H9 (cell line): ENCODE measurements at regions not wholly inside any gene's neighbourhood (a gene's known extent, or its start where the extent isn't known, plus 50 kb on each side); places are given as distances from the start of the nearest gene placed in this dataset.

Experiments used
- DNase-seq: peaks from one replicate; pipeline ENCODE4 v3.0.0-alpha.2; 2017
- H2AFZ ChIP-seq: one replicate; pipeline ENCODE4 v1.6.1; 2013; ENCODE audit warnings: mild to moderate bottlenecking, low read length, control low read depth, moderate library complexity
- H2AK5ac ChIP-seq: 2 replicates; pipeline ENCODE4 v1.6.1; 2013; ENCODE audit warnings: low read length, control low read depth, mixed read lengths; ENCODE audit not compliant: insufficient read length
- H2BK120ac ChIP-seq: one replicate; pipeline ENCODE4 v1.6.1; 2013; ENCODE audit warnings: low read depth, mild to moderate bottlenecking, low read length, control low read depth, inconsistent platforms; ENCODE audit not compliant: poor library complexity, severe bottlenecking
- H2BK12ac ChIP-seq: 2 replicates; pipeline ENCODE4 v1.6.1; 2013; ENCODE audit warnings: low read length, control low read depth, mixed read lengths, low read depth; ENCODE audit not compliant: insufficient read length
- H2BK15ac ChIP-seq: 2 replicates; pipeline ENCODE4 v1.6.1; 2013; ENCODE audit warnings: low read depth, low read length, control low read depth
- H2BK20ac ChIP-seq: one replicate; pipeline ENCODE4 v1.6.1; 2013; ENCODE audit warnings: low read depth, mild to moderate bottlenecking, low read length, control low read depth, inconsistent platforms; ENCODE audit not compliant: poor library complexity, severe bottlenecking
- H2BK5ac ChIP-seq: 2 replicates; pipeline ENCODE4 v1.6.1; 2013; ENCODE audit warnings: low read length, control low read depth, mixed read lengths; ENCODE audit not compliant: insufficient read length
- H3K14ac ChIP-seq: 2 replicates; pipeline ENCODE4 v1.6.1; 2013; ENCODE audit warnings: low read length, control low read depth; ENCODE audit not compliant: insufficient read depth
- H3K18ac ChIP-seq: 2 replicates; pipeline ENCODE4 v1.6.1; 2013; ENCODE audit warnings: low read depth, mild to moderate bottlenecking, mixed read lengths, low read length, control low read depth; ENCODE audit not compliant: insufficient read length
- H3K23ac ChIP-seq: 2 replicates; pipeline ENCODE4 v1.6.1; 2013; ENCODE audit warnings: low read length, control low read depth, mixed read lengths, low read depth; ENCODE audit not compliant: insufficient read length
- H3K23me2 ChIP-seq: 2 replicates; pipeline ENCODE4 v1.6.1; 2013; ENCODE audit warnings: low read depth, mild to moderate bottlenecking, mixed read lengths, low read length, control low read depth; ENCODE audit not compliant: insufficient read length, poor library complexity, severe bottlenecking
- H3K27ac ChIP-seq: 2 replicates; pipeline ENCODE4 v1.5.1; 2013; ENCODE audit warnings: low read length, control low read depth, mixed read lengths, low read depth; ENCODE audit not compliant: insufficient read length
- H3K27me3 ChIP-seq: 2 replicates; pipeline ENCODE4 v1.6.1; 2013; ENCODE audit warnings: low read length, control low read depth, inconsistent platforms; ENCODE audit not compliant: insufficient read depth
- H3K4ac ChIP-seq: 2 replicates; pipeline ENCODE4 v1.6.1; 2013; ENCODE audit warnings: low read depth, mild to moderate bottlenecking, control low read depth, inconsistent platforms, low read length, moderate library complexity
- H3K4me1 ChIP-seq: 2 replicates; pipeline ENCODE4 v1.6.1; 2013; ENCODE audit warnings: low read length, control low read depth, inconsistent platforms; ENCODE audit not compliant: insufficient read depth
- H3K4me2 ChIP-seq: 2 replicates; pipeline ENCODE4 v1.6.1; 2013; ENCODE audit warnings: low read length, control low read depth, mixed read lengths; ENCODE audit not compliant: insufficient read length, insufficient read depth
- H3K56ac ChIP-seq: 2 replicates; pipeline ENCODE4 v1.6.1; 2013; ENCODE audit warnings: low read depth, mild to moderate bottlenecking, mixed read lengths, low read length, control low read depth; ENCODE audit not compliant: insufficient read length
- H3K79me1 ChIP-seq: 2 replicates; pipeline ENCODE4 v1.6.1; 2013; ENCODE audit warnings: low read depth, mild to moderate bottlenecking, moderate library complexity, low read length, control low read depth, inconsistent platforms; ENCODE audit not compliant: insufficient read depth, poor library complexity, severe bottlenecking
- H3K79me2 ChIP-seq: 2 replicates; pipeline ENCODE4 v1.6.1; 2013; ENCODE audit warnings: low read length, control low read depth, inconsistent platforms; ENCODE audit not compliant: insufficient read depth
- H3K9ac ChIP-seq: 2 replicates; pipeline ENCODE4 v1.6.1; 2013; ENCODE audit warnings: low read length, control low read depth, mixed read lengths; ENCODE audit not compliant: insufficient read length; ENCODE audit errors: extremely low read depth
- H3K9me3 ChIP-seq: one replicate; pipeline ENCODE4 v1.6.1; 2013; ENCODE audit warnings: low read depth, low read length, inconsistent platforms; ENCODE audit not compliant: control insufficient read depth
- H3T11ph ChIP-seq: one replicate; pipeline ENCODE4 v1.6.1; 2013; ENCODE audit warnings: mild to moderate bottlenecking, low read length, control low read depth, inconsistent platforms
- H4K20me1 ChIP-seq: one replicate; pipeline ENCODE4 v1.6.1; 2013; ENCODE audit not compliant: control insufficient read depth, insufficient read length, insufficient read depth
- H4K5ac ChIP-seq: 2 replicates; pipeline ENCODE4 v1.6.1; 2013; ENCODE audit warnings: low read depth, mild to moderate bottlenecking, mixed read lengths, low read length, control low read depth; ENCODE audit not compliant: insufficient read length
- H4K8ac ChIP-seq: replicated peaks from 2 replicates; pipeline ENCODE4 v1.6.1; 2013; ENCODE audit warnings: low read length, control low read depth, mixed read lengths, low read depth; ENCODE audit not compliant: insufficient read length
- H4K91ac ChIP-seq: 2 replicates; pipeline ENCODE4 v1.6.1; 2013; ENCODE audit warnings: low read depth, mild to moderate bottlenecking, moderate library complexity, mixed read lengths, low read length, control low read depth; ENCODE audit not compliant: insufficient read length
- H3K27ac Mint-ChIP-seq, 3 experiments: 2 replicates in 2 of 3; 3 replicates in 1 of 3; pipeline ENCODE4 v1.8.0; 2020 to 2021; ENCODE audit warnings: mixed read lengths in 3 of 3, mild to moderate bottlenecking in 1 of 3, moderate library complexity in 1 of 3
- H3K27me3 Mint-ChIP-seq: 2 replicates; pipeline ENCODE4 v1.8.0; 2021; ENCODE audit warnings: low read depth, mild to moderate bottlenecking, moderate library complexity, mixed read lengths
- H3K36me3 Mint-ChIP-seq, 3 experiments: 2 replicates in 2 of 3; 3 replicates in 1 of 3; pipeline ENCODE4 v1.8.0; 2020 to 2021; ENCODE audit warnings: low read depth in 3 of 3, mixed read lengths in 3 of 3; ENCODE audit not compliant: insufficient read depth in 1 of 3
- H3K4me1 Mint-ChIP-seq, 2 experiments: 2 replicates each; pipeline ENCODE4 v1.8.0; 2020; ENCODE audit warnings: mixed read lengths in 2 of 2
- H3K4me3 Mint-ChIP-seq, 2 experiments: 2 replicates in 1 of 2; 3 replicates in 1 of 2; pipeline ENCODE4 v1.8.0; 2020 to 2021; ENCODE audit warnings: mild to moderate bottlenecking in 2 of 2, mixed read lengths in 2 of 2, moderate library complexity in 1 of 2
- H3K9me3 Mint-ChIP-seq, 2 experiments: 2 replicates in 1 of 2; 3 replicates in 1 of 2; pipeline ENCODE4 v1.8.0; 2020; ENCODE audit warnings: mild to moderate bottlenecking in 2 of 2, mixed read lengths in 2 of 2, moderate library complexity in 1 of 2
- WGBS: extraction: QIAGEN DNeasy Blood & Tissue Kit; methylation state at CpG from one replicate; pipeline ENCODE4 v1.1.7; 2013; ENCODE audit warnings: missing lambda C conversion rate, low lambda C conversion rate, mixed read lengths; ENCODE audit not compliant: insufficient read length; ENCODE audit errors: extremely low coverage; 5-methylcytosine and 5-hydroxymethylcytosine counted together
- TF ChIP-seq, protein P1 (sequence below): fragments of 200-600 bp; sonication (generic); conservative IDR thresholded peaks from 3 replicates; pipeline ENCODE4 v1.8.0; 2021; ENCODE audit warnings: antibody characterized with exemption, mild to moderate bottlenecking

DNA sequence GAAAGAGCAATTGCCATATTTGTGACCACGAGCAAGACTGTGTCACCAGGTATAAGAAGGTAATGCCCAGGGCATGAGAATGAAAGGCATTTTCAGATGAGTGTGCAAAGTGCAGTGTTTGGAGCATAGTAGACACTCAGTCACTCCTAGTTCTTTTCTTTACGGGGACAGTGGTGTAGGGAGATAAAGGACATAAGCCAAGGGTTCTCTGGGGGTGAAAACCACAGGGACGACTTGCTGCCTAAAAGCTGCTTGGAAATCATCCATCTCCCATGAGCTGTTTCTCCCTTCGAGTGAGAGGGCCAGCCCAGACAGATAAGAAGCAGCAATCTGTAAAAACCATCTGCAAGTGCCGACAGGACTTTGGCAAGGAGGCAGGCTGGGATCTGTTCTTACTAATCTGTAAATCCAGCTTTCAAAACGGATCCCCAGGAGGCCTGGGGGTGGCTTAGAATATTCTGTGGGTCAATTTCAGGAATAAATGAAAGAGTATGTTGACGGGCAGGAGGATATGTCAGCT, 221.6 kb downstream of the LPIN1 start:
- H2BK20ac ChIP-seq: no peak overlapping the region
- whole genome bisulfite sequencing: no CpG with 5 or more reads among the region's 7 CpGs

More for the DNA sequence above, 221.6 kb downstream of the LPIN1 start:
- Mint-ChIP-seq H3K4me1 (no peaks in the 10 kb centered on the region), H3K4me3 (no peak overlapping the region), H3K27me3 (no peaks in the 10 kb centered on the region), H3K9me3 (no peaks in the 10 kb centered on the region; a peak in 1 of 5 replicates), H3K27ac (no peak overlapping the region), H3K36me3 (no peaks in the 10 kb centered on the region; a peak in 1 of 7 replicates)
- no peak overlapping the region for H3K4me2 ChIP-seq
- H2BK5ac ChIP-seq: no peak overlapping the region
- H3T11ph ChIP-seq: no peak overlapping the region
- H3K27me3 ChIP-seq: no peaks in the 10 kb centered on the region
- H4K20me1 ChIP-seq: no peaks in the 10 kb centered on the region
- no peak overlapping the region for H4K5ac ChIP-seq
- no peak overlapping the region for H2BK120ac ChIP-seq
- TF ChIP-seq, protein P1, sequence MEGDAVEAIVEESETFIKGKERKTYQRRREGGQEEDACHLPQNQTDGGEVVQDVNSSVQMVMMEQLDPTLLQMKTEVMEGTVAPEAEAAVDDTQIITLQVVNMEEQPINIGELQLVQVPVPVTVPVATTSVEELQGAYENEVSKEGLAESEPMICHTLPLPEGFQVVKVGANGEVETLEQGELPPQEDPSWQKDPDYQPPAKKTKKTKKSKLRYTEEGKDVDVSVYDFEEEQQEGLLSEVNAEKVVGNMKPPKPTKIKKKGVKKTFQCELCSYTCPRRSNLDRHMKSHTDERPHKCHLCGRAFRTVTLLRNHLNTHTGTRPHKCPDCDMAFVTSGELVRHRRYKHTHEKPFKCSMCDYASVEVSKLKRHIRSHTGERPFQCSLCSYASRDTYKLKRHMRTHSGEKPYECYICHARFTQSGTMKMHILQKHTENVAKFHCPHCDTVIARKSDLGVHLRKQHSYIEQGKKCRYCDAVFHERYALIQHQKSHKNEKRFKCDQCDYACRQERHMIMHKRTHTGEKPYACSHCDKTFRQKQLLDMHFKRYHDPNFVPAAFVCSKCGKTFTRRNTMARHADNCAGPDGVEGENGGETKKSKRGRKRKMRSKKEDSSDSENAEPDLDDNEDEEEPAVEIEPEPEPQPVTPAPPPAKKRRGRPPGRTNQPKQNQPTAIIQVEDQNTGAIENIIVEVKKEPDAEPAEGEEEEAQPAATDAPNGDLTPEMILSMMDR: no peak
- no peak overlapping the region for H3K56ac ChIP-seq
- no peak overlapping the region for H4K8ac ChIP-seq
- H2BK15ac ChIP-seq: no peak overlapping the region
- H3K4me1 ChIP-seq: no peaks in the 10 kb centered on the region
- no peak overlapping the region for H3K27ac ChIP-seq
- no peaks in the 10 kb centered on the region for H3K79me1 ChIP-seq
- no peak overlapping the region for H2BK12ac ChIP-seq
- H3K79me2 ChIP-seq: no peaks in the 10 kb centered on the region
- H3K9me3 ChIP-seq: no peaks in the 10 kb centered on the region
- no peak overlapping the region for H4K91ac ChIP-seq
- no peak overlapping the region for H3K9ac ChIP-seq
- no peaks in the 10 kb centered on the region for H3K23me2 ChIP-seq
- no peak overlapping the region for H2AFZ ChIP-seq
- no peak for DNase-seq
- H3K14ac ChIP-seq: no peak overlapping the region
- H3K23ac ChIP-seq: no peak overlapping the region
- no peak overlapping the region for H2AK5ac ChIP-seq
- no peak overlapping the region for H3K18ac ChIP-seq
- no peak overlapping the region for H3K4ac ChIP-seq
